ENCODE measurements at regions not wholly inside any gene's neighbourhood (a gene's known extent, or its start where the extent isn't known, plus 50 kb on each side); places are given as distances from the start of the nearest gene placed in this dataset.

DNA sequence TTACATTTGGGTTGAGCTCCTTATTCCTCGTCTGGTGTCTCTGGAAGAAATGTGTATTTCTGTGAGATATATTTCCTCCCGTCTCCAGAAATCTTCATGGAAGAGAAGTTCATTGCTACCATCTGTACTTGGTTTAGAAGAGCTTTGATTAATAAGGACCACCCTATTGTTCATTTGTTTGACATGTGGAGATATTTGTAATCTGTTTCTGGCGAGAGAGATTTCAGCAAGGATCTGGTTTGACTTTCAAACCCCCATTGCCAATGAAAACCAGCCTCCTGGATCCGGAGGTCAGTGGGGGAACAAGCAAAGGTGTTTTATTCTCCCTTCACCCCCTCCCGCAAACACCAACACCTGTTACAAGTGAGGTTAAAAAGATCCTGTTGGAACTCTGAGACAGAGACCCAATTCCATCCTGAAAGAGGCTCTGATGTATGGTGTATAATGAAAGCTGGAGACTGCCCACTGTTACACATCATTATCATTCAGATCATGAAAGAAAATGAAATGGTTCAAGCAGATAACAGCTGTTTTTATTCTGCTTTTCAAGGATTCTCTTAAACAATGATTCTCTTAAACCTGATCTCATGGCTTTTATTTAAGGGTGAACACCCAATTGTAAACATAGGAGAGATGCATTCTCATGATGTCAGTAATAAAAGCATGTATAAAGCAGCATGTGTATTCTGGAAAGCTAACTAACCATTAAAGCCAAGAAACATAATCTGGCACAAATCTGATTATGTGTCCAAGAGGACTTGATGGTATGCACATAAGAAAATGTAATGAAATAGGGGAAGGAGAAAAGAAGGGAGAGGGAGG lies 393.5 kb upstream of the ADGRL2 start:
- no peak overlapping the region for H3K27ac ChIP-seq (ENCODE audit: low read length)
- no peaks in the 10 kb centered on the region for H3K27me3 ChIP-seq (replicated peaks; ENCODE audit: insufficient read depth, low read length)
- no peak overlapping the region for H2AFZ ChIP-seq (ENCODE audit: low read length)
- no peak for TF ChIP-seq EZH2phosphoT487 (IDR thresholded peaks at IDR 0.05; ENCODE audit: low read length)
- TF ChIP-seq, protein P1, sequence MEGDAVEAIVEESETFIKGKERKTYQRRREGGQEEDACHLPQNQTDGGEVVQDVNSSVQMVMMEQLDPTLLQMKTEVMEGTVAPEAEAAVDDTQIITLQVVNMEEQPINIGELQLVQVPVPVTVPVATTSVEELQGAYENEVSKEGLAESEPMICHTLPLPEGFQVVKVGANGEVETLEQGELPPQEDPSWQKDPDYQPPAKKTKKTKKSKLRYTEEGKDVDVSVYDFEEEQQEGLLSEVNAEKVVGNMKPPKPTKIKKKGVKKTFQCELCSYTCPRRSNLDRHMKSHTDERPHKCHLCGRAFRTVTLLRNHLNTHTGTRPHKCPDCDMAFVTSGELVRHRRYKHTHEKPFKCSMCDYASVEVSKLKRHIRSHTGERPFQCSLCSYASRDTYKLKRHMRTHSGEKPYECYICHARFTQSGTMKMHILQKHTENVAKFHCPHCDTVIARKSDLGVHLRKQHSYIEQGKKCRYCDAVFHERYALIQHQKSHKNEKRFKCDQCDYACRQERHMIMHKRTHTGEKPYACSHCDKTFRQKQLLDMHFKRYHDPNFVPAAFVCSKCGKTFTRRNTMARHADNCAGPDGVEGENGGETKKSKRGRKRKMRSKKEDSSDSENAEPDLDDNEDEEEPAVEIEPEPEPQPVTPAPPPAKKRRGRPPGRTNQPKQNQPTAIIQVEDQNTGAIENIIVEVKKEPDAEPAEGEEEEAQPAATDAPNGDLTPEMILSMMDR (IDR thresholded peaks at IDR 0.05; ENCODE audit: low read length): no peak
- TF ChIP-seq EZH2 (optimal IDR thresholded peaks at IDR 0.05; ENCODE audit: low read depth, low read length): no peak
- H3K9me3 ChIP-seq (replicated peaks; ENCODE audit: insufficient read depth, low read length): no peaks in the 10 kb centered on the region
- no peaks in the 10 kb centered on the region for H3K9me2 ChIP-seq (replicated peaks; ENCODE audit: insufficient read depth, low read length)
- no peaks in the 10 kb centered on the region for H4K20me1 ChIP-seq (ENCODE audit: insufficient read depth, low read length)
- H3K4me3 ChIP-seq (ENCODE audit: low read length): no peak overlapping the region
- no peak overlapping the region for H3K9ac ChIP-seq (ENCODE audit: low read length)
- DNase-seq: no peak
- H3K4me2 ChIP-seq (ENCODE audit: low read depth, low read length): no peak overlapping the region
- H3K4me1 ChIP-seq (ENCODE audit: low read length): no peaks in the 10 kb centered on the region
- H3K79me2 ChIP-seq (ENCODE audit: low read length): no peaks in the 10 kb centered on the region
- no peaks in the 10 kb centered on the region for H3K36me3 ChIP-seq (replicated peaks; ENCODE audit: insufficient read depth, low read length)
- no peaks in the 10 kb centered on the region for H3F3A ChIP-seq (ENCODE audit: insufficient read depth, low read length)

DNA sequence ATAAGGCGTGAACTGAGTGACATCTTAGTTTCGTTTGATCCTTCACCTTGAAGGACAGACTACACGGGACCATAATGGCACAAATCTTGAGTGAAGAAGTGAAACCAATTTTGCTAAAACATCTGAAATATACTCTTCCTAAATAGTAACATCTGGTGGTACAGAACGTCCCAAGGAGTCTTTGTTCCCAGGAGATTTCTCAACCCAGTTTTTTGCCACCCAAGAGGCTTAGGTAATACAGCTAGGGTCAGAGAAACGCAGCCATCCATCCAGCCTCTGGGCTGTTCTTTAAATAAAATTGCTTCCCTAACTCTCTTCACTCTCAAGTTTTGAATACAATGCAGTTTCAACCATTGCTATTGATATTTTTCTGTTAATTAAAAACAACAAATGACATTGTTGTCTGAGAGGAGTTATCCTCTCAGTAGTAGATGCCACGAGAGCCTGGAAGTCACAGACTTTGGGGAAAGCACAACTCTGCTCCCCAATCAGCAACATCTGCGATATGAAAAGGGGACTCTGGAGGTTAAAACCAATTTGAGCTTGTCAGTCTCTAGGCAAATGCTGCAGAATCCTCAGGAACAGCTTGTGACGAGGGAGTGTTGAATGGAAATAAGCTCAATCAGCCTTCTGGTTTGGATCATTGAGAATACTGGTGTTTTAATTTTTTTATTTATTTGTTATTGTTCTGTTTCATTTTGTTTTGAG lies 394.3 kb upstream of the ADGRL2 start:
- H3K36me3 ChIP-seq (replicated peaks; ENCODE audit: insufficient read depth, low read length): no peaks in the 10 kb centered on the region
- no peak for TF ChIP-seq EZH2 (optimal IDR thresholded peaks at IDR 0.05; ENCODE audit: low read depth, low read length)
- TF ChIP-seq, protein P1 (IDR thresholded peaks at IDR 0.05; ENCODE audit: low read length): no peak
- H3K27ac ChIP-seq (ENCODE audit: low read length): no peak overlapping the region
- no peaks in the 10 kb centered on the region for H3F3A ChIP-seq (ENCODE audit: insufficient read depth, low read length)
- no peaks in the 10 kb centered on the region for H3K79me2 ChIP-seq (ENCODE audit: low read length)
- H3K9me2 ChIP-seq (replicated peaks; ENCODE audit: insufficient read depth, low read length): no peaks in the 10 kb centered on the region
- DNase-seq: no peak
- no peak overlapping the region for H3K9ac ChIP-seq (ENCODE audit: low read length)
- H2AFZ ChIP-seq (ENCODE audit: low read length): no peak overlapping the region
- H3K4me2 ChIP-seq (ENCODE audit: low read depth, low read length): no peak overlapping the region
- no peak overlapping the region for H3K4me3 ChIP-seq (ENCODE audit: low read length)
- H4K20me1 ChIP-seq (ENCODE audit: insufficient read depth, low read length): no peaks in the 10 kb centered on the region
- H3K4me1 ChIP-seq (ENCODE audit: low read length): no peaks in the 10 kb centered on the region
- H3K9me3 ChIP-seq (replicated peaks; ENCODE audit: insufficient read depth, low read length): no peaks in the 10 kb centered on the region
- no peaks in the 10 kb centered on the region for H3K27me3 ChIP-seq (replicated peaks; ENCODE audit: insufficient read depth, low read length)

DNA sequence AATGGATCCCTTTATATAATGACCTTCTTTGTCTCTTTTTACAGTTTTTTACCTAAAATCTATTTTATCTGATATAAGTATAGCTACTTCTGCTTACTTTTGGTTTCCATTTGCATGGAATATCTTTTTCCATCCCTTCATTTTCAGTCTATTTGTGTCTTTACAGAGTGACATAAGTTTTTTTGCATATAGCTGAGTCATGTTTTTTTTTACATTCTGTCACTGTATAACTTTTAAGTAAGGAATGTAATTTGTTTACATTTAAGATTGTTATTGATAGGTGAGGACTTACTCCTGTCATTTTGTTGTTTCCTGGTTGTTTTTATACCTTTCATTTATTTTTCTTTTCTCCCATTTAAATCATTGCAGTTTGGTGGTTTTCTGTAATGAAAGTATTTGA lies 402.7 kb upstream of the ADGRL2 start:
- no peak overlapping the region for H3K4me3 ChIP-seq (ENCODE audit: low read length)
- no peaks in the 10 kb centered on the region for H3K79me2 ChIP-seq (ENCODE audit: low read length)
- no peak overlapping the region for H3K27ac ChIP-seq (ENCODE audit: low read length)
- H3K27me3 ChIP-seq (replicated peaks; ENCODE audit: insufficient read depth, low read length): no peaks in the 10 kb centered on the region
- H3K9ac ChIP-seq (ENCODE audit: low read length): no peak overlapping the region
- no peak overlapping the region for H3K4me2 ChIP-seq (ENCODE audit: low read depth, low read length)
- no peaks in the 10 kb centered on the region for H3K9me2 ChIP-seq (replicated peaks; ENCODE audit: insufficient read depth, low read length)
- H2AFZ ChIP-seq (ENCODE audit: low read length): no peak overlapping the region
- H3F3A ChIP-seq (ENCODE audit: insufficient read depth, low read length): no peaks in the 10 kb centered on the region
- DNase-seq: no peak
- TF ChIP-seq EZH2 (optimal IDR thresholded peaks at IDR 0.05; ENCODE audit: low read depth, low read length): no peak
- TF ChIP-seq, protein P1 (IDR thresholded peaks at IDR 0.05; ENCODE audit: low read length): no peak
- no peaks in the 10 kb centered on the region for H4K20me1 ChIP-seq (ENCODE audit: insufficient read depth, low read length)
- H3K36me3 ChIP-seq (replicated peaks; ENCODE audit: insufficient read depth, low read length): no peaks in the 10 kb centered on the region
- H3K4me1 ChIP-seq (ENCODE audit: low read length): no peaks in the 10 kb centered on the region
- no peaks in the 10 kb centered on the region for H3K9me3 ChIP-seq (replicated peaks; ENCODE audit: insufficient read depth, low read length)

All from MM.1S (cell line).